Ishikawa (cell line): ENCODE measurements at regions not wholly inside any gene's neighbourhood (a gene's known extent, or its start where the extent isn't known, plus 50 kb on each side); places are given as distances from the start of the nearest gene placed in this dataset.

ENCODE experiments used
- CEBPB ChIP-seq: IDR thresholded peaks from 2 replicates; pipeline ENCODE4 v1.6.1; 2012
- CREB1 ChIP-seq: IDR thresholded peaks from 2 replicates; pipeline ENCODE4 v1.6.1; 2012; ENCODE audit warnings: low read depth
- EGR1 ChIP-seq: IDR thresholded peaks from 2 replicates; pipeline ENCODE4 v1.6.1; 2012
- EP300 ChIP-seq: IDR thresholded peaks from 2 replicates; pipeline ENCODE4 v1.6.1; 2012; ENCODE audit warnings: borderline replicate concordance
- FOXM1 ChIP-seq: IDR thresholded peaks from 2 replicates; pipeline ENCODE4 v1.6.1; 2012; ENCODE audit warnings: low read depth, borderline replicate concordance
- NFIC ChIP-seq: IDR thresholded peaks from 2 replicates; pipeline ENCODE4 v1.6.1; 2012
- RAD21 ChIP-seq: IDR thresholded peaks from 2 replicates; pipeline ENCODE4 v1.6.1; 2012; ENCODE audit warnings: low read depth
- TAF1 ChIP-seq: IDR thresholded peaks from 2 replicates; pipeline ENCODE4 v1.6.1; 2012; ENCODE audit warnings: low read depth, mild to moderate bottlenecking
- TCF12 ChIP-seq: IDR thresholded peaks from 2 replicates; pipeline ENCODE4 v1.6.1; 2012; ENCODE audit warnings: low read depth
- TEAD4 ChIP-seq: IDR thresholded peaks from 2 replicates; pipeline ENCODE4 v1.6.1; 2012
- YY1 ChIP-seq: IDR thresholded peaks from 2 replicates; pipeline ENCODE4 v1.6.1; 2012; ENCODE audit warnings: low read depth
- ZBTB7A ChIP-seq: IDR thresholded peaks from 2 replicates; pipeline ENCODE4 v1.6.1; 2012; ENCODE audit warnings: low read depth
- TF ChIP-seq, protein P1 (sequence below): IDR thresholded peaks from 2 replicates; pipeline ENCODE4 v1.6.1; 2012; ENCODE audit warnings: low read depth, mild to moderate bottlenecking
- TF ChIP-seq, protein P2 (sequence below): IDR thresholded peaks from 2 replicates; pipeline ENCODE4 v1.6.1; 2012
- TF ChIP-seq, protein P3 (sequence below): IDR thresholded peaks from 2 replicates; pipeline ENCODE4 v1.6.1; 2012

DNA sequence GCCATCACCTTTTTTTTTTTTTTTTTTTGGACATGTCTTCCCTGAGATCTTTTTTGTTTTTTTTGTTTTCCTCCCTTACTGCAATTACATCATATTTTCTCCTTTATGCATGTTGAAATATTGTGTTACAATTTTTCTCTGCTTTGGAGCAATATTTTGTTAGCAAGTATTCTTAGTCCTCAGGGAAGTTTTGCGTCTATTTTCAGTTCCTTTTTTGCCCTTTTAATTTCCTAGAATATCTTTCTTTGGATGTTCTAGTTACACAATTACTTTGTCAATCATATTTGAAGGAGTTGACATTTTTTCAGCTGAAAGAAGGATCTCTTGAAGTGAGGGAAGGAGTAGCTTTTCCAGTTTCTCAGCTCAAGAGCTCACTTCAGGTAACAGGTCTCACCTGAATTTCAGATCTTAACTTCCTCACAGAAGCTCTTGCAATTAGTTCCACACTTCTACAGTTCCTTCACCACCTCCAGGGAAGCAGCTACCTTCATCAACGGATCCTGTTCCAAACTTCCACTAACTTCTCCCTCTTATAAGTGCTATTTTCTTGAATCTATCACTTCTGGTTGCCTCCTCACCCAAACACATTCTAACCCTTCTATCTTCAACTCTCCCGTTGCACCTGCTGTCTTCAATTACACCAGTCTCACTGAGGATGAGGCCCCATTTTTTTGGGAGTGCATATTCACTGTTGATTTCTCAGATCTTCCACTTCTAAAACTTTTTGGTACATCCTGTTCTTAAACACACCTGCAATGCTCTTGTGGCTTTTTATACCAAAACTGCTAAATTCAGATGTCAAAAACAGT is 57.8 kb upstream of the CPOX start:
- TF ChIP-seq TAF1 (no peak), EGR1 (no peak), CEBPB (no peak), NFIC (no peak), ZBTB7A (no peak), CREB1 (no peak), YY1 (no peak), EP300 (no peak), TCF12 (no peak), TEAD4 (no peak), RAD21 (no peak)
- TF ChIP-seq, protein P1, sequence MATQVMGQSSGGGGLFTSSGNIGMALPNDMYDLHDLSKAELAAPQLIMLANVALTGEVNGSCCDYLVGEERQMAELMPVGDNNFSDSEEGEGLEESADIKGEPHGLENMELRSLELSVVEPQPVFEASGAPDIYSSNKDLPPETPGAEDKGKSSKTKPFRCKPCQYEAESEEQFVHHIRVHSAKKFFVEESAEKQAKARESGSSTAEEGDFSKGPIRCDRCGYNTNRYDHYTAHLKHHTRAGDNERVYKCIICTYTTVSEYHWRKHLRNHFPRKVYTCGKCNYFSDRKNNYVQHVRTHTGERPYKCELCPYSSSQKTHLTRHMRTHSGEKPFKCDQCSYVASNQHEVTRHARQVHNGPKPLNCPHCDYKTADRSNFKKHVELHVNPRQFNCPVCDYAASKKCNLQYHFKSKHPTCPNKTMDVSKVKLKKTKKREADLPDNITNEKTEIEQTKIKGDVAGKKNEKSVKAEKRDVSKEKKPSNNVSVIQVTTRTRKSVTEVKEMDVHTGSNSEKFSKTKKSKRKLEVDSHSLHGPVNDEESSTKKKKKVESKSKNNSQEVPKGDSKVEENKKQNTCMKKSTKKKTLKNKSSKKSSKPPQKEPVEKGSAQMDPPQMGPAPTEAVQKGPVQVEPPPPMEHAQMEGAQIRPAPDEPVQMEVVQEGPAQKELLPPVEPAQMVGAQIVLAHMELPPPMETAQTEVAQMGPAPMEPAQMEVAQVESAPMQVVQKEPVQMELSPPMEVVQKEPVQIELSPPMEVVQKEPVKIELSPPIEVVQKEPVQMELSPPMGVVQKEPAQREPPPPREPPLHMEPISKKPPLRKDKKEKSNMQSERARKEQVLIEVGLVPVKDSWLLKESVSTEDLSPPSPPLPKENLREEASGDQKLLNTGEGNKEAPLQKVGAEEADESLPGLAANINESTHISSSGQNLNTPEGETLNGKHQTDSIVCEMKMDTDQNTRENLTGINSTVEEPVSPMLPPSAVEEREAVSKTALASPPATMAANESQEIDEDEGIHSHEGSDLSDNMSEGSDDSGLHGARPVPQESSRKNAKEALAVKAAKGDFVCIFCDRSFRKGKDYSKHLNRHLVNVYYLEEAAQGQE: no peak
- TF ChIP-seq, protein P2, sequence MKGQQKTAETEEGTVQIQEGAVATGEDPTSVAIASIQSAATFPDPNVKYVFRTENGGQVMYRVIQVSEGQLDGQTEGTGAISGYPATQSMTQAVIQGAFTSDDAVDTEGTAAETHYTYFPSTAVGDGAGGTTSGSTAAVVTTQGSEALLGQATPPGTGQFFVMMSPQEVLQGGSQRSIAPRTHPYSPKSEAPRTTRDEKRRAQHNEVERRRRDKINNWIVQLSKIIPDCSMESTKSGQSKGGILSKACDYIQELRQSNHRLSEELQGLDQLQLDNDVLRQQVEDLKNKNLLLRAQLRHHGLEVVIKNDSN: no peak
- TF ChIP-seq, protein P3, sequence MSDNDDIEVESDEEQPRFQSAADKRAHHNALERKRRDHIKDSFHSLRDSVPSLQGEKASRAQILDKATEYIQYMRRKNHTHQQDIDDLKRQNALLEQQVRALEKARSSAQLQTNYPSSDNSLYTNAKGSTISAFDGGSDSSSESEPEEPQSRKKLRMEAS: no peak

DNA sequence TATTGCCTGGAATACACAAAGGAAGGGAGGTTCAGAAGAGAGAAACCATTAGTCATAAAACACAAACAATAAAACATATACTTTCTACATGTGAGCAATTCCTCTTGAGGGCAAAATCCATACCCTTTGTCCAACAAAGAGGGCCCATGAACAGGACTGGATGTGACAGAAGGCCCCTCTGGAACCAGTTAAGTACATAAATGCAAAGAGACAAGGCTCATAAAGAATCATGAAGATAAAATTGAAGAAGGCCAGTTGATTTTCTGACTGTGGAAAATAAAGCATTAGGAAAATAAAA is 58.3 kb upstream of the CPOX start:
- TF ChIP-seq RAD21: no peak
- no peak for TF ChIP-seq TEAD4
- TF ChIP-seq, protein P1: no peak
- TF ChIP-seq CEBPB: no peak
- no peak for TF ChIP-seq ZBTB7A
- TF ChIP-seq FOXM1: no peak

DNA sequence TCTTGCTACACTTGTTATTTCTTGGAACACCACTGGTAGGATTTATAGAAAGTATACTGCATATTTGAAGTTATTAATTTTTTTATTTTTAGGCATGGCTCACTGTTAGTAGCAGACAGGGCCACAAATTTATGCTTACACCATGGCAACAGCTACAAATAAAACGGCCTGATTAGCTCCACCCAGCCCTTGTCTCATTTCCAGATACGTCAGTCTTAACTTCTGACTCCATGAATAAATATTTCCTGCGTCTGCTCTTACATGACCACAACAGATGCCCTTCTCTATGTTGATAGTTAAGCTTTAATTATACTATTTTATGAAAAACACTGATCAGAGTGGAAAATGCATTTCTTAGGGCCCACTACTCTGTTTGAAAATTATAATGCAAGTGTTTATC is 62.3 kb upstream of the CPOX start:
- no peak for TF ChIP-seq CREB1
- no peak for TF ChIP-seq CEBPB
- no peak for TF ChIP-seq FOXM1
- TF ChIP-seq, protein P1: no peak
- TF ChIP-seq, protein P2: no peak
- no peak for TF ChIP-seq TCF12
- no peak for TF ChIP-seq EGR1
- no peak for TF ChIP-seq ZBTB7A
- TF ChIP-seq YY1: no peak
- TF ChIP-seq TEAD4: no peak
- TF ChIP-seq TAF1: no peak
- no peak for TF ChIP-seq NFIC
- TF ChIP-seq RAD21: no peak
- no peak for TF ChIP-seq EP300
- TF ChIP-seq, protein P3: no peak

DNA sequence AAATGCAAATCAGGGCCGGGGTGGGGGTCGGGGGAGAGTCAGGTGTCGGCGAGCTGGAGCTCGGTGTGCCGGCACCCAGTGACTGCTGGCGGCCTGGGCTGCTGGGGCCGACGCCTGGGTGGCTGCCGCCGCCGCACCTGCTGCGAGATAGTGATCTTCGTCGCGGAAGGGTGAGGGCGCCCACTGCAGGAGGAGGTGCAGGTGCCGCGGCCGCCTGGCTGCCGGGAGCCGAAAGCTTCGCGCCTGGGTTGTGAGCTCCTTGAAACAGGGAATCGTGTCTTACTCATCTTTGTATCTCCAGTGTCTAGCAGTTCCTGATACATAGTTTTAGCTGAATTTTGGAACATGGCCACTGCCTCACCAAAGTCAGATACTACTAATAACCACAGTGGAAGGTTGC is 64.0 kb upstream of the CPOX start:
- TF ChIP-seq, protein P1: no peak
- TF ChIP-seq EP300 (no peak), YY1 (no peak), RAD21 (no peak), ZBTB7A (no peak), CEBPB (no peak), NFIC (no peak), TCF12 (no peak), TAF1 (no peak), TEAD4 (no peak), CREB1 (no peak), FOXM1 (no peak), EGR1 (no peak)
- TF ChIP-seq, protein P2: no peak
- TF ChIP-seq, protein P3: no peak
